Nephron (organoid): ENCODE measurements at regions not wholly inside any gene's neighbourhood (a gene's known extent, or its start where the extent isn't known, plus 50 kb on each side); places are given as distances from the start of the nearest gene placed in this dataset.
"Not testable (repeated sequence)": the region's sequence is repeated elsewhere in the genome, so short reads cannot be mapped to it uniquely, and the experiment has no call there.

Experiments used
- H3K27ac Mint-ChIP-seq, 3 experiments: 2 replicates each; pipeline ENCODE4 v1.8.0; 2020; ENCODE audit warnings: mixed read lengths in 3 of 3, mild to moderate bottlenecking in 2 of 3, moderate library complexity in 1 of 3
- H3K27me3 Mint-ChIP-seq: 2 replicates; pipeline ENCODE4 v1.8.0; 2021; ENCODE audit warnings: low read depth, mild to moderate bottlenecking, moderate library complexity, mixed read lengths
- H3K36me3 Mint-ChIP-seq: 2 replicates; pipeline ENCODE4 v1.8.0; 2020; ENCODE audit warnings: low read depth, mixed read lengths
- H3K4me1 Mint-ChIP-seq: 2 replicates; pipeline ENCODE4 v1.8.0; 2020; ENCODE audit warnings: mixed read lengths
- H3K4me3 Mint-ChIP-seq, 3 experiments: 2 replicates each; pipeline ENCODE4 v1.8.0; 2020; ENCODE audit warnings: mild to moderate bottlenecking in 3 of 3, mixed read lengths in 3 of 3, moderate library complexity in 2 of 3
- H3K9me3 Mint-ChIP-seq: 2 replicates; pipeline ENCODE4 v1.8.0; 2020; ENCODE audit warnings: mixed read lengths
- TF ChIP-seq, protein P1 (sequence below), 3 experiments: fragments of 200-600 bp; sonication (generic); IDR thresholded peaks; one replicate each; pipeline ENCODE4 v1.5.0; 2021; ENCODE audit warnings: antibody characterized with exemption in 3 of 3; ENCODE audit not compliant: unreplicated experiment in 3 of 3

DNA sequence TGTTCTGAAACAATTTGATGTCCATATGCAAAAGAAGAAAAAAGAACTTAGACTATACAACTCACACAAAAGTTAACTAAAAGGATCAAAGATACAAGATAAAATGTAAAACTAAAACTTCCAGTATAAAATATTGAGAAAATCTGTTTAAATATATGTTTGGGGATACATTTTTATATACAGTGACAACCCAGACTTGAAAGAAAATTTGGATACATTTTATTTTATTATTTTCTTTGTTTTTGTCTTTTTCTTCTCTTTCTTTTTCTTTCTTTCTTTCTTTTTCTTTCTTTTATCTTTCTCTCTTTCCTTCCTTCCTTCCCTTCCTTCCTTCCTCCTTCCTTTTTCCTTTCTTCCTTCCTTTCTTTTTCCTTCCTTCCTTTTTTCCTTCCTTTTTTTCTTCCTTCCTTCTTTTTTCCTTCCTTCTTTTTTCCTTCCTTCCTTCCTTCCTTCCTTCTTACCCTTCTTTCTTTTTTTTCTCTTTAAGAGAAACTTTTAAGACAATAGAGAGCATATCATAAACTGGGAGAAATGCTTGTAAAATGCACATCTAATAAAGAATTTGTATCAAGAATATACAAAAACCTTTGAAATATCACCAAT, 954.5 kb upstream of the LRFN5 start:
- H3K27me3 Mint-ChIP-seq: peaks cover 4% of the 10 kb centered on the region
- H3K9me3 Mint-ChIP-seq: no peaks in the 10 kb centered on the region
- no peak overlapping the region for H3K4me3 Mint-ChIP-seq
- no peaks in the 10 kb centered on the region for H3K36me3 Mint-ChIP-seq
- H3K4me1 Mint-ChIP-seq: no peaks in the 10 kb centered on the region
- H3K27ac Mint-ChIP-seq: no peak overlapping the region
- TF ChIP-seq, protein P1, sequence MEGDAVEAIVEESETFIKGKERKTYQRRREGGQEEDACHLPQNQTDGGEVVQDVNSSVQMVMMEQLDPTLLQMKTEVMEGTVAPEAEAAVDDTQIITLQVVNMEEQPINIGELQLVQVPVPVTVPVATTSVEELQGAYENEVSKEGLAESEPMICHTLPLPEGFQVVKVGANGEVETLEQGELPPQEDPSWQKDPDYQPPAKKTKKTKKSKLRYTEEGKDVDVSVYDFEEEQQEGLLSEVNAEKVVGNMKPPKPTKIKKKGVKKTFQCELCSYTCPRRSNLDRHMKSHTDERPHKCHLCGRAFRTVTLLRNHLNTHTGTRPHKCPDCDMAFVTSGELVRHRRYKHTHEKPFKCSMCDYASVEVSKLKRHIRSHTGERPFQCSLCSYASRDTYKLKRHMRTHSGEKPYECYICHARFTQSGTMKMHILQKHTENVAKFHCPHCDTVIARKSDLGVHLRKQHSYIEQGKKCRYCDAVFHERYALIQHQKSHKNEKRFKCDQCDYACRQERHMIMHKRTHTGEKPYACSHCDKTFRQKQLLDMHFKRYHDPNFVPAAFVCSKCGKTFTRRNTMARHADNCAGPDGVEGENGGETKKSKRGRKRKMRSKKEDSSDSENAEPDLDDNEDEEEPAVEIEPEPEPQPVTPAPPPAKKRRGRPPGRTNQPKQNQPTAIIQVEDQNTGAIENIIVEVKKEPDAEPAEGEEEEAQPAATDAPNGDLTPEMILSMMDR (IDR thresholded peaks at IDR 0.05; ENCODE audit: unreplicated experiment in 3 of 3): no peak

DNA sequence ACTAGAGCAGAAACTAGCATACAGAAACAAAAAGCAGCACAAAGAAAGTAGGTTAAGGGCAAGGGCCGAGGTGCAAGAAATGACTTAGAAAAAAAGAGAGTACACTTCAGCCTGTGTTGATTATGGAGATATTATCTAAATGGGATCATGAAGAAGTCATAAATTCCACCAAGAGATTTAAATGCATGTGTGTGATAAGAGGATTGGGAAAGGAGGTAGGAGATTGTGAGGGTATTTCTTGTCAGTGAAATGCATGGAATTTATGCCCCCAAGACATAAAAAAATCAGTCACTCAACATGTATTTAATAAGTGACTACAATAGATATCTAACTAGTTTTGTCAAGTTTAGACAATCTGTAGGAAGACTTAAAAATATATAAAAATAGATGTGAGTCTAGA, 976.2 kb upstream of the LRFN5 start:
- peak overlapping the region; percentile 0 to 54 (median 2) for H3K4me3 Mint-ChIP-seq
- no peaks in the 10 kb centered on the region for H3K9me3 Mint-ChIP-seq
- no peaks in the 10 kb centered on the region for H3K4me1 Mint-ChIP-seq
- TF ChIP-seq, protein P1 (IDR thresholded peaks at IDR 0.05; ENCODE audit: unreplicated experiment in 3 of 3): no peak
- peak overlapping the region in 1 of 3 experiments; percentile 25 for H3K27ac Mint-ChIP-seq
- H3K27me3 Mint-ChIP-seq: no peaks in the 10 kb centered on the region
- no peaks in the 10 kb centered on the region for H3K36me3 Mint-ChIP-seq

DNA sequence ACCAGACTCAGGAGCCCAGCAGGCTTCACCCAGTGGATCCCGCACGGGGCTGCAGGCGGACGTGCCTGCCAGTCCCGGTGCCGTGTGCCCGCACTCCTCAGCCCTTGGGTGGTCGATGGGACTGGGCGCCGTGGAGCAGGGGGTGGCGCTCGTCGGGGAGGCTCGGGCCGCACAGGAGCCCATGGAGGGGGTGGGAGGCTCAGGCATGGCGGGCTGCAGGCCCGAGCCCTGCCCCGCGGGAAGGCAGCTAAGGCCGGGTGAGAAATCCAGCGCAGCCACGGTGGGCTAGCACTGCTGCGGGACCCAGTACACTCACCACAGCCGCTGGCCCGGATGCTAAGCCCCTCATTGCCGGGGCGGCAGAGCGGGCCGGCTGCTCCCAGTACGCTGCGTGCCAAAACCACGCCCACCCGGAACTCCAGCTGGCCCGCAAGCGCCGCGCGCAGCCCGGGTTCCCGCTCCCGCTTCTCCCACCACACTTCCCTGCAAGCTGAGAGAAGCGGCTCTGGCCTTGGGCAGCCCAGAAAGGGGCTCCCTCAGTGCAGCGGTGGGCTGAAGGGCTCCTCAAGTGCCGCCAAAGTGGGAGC, 977.0 kb upstream of the LRFN5 start:
- peak overlapping the region; percentile 0 to 54 (median 12) for H3K4me3 Mint-ChIP-seq
- H3K4me1 Mint-ChIP-seq, H3K9me3 Mint-ChIP-seq: not testable (repeated sequence)

DNA sequence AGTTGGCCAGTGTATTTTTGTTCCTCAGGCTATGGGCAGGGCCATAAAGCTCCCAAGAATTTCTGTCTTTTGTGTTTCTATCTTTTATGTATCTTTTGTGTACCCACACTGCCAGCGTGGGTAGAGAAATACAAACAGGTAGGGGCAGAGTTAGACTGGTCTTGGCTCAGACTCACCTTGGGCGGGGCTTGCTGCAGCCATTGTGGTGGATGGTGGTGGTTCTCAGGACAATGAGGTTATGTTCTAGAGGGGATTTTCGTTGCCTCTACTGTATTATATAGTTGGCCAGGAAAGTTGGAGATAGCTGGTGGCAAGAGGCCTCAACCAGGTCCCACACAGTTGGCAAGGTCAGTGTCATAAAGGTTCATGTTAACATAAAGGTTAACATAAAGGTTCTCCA, 977.5 kb upstream of the LRFN5 start:
- H3K27me3 Mint-ChIP-seq: no peaks in the 10 kb centered on the region
- no peak overlapping the region for H3K27ac Mint-ChIP-seq
- no peaks in the 10 kb centered on the region for H3K4me1 Mint-ChIP-seq
- H3K36me3 Mint-ChIP-seq: no peaks in the 10 kb centered on the region
- H3K4me3 Mint-ChIP-seq: peak overlapping the region in 2 of 3 experiments; percentile 30 to 43
- H3K9me3 Mint-ChIP-seq: no peaks in the 10 kb centered on the region
- TF ChIP-seq, protein P1 (IDR thresholded peaks at IDR 0.05; ENCODE audit: unreplicated experiment in 3 of 3): no peak

More for the DNA sequence above, 977.0 kb upstream of the LRFN5 start:
- H3K27me3 Mint-ChIP-seq, H3K27ac Mint-ChIP-seq, H3K36me3 Mint-ChIP-seq: not testable (repeated sequence)

DNA sequence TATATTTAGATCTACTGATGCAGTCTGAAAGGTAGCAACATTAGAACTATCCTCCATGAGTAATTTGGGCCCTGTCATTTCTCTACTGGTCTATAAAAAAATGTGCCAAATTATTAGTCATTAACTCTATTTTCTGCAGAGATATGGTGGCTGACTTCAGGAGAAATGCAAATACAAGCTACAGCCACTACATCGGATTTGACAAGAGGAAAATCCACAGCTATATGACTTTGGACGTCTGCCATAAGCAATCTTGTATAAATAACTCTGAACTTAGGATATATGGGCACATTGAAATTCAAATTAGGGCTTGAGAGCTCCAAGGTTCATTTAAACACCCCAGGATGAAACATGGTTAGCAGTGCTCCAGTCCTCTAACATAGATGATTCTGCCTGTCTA, 983.0 kb upstream of the LRFN5 start:
- Mint-ChIP-seq H3K36me3 (no peaks in the 10 kb centered on the region), H3K4me1 (no peaks in the 10 kb centered on the region), H3K27me3 (no peaks in the 10 kb centered on the region), H3K9me3 (no peaks in the 10 kb centered on the region), H3K27ac (no peak overlapping the region), H3K4me3 (no peak overlapping the region)
- TF ChIP-seq, protein P1 (IDR thresholded peaks at IDR 0.05; ENCODE audit: unreplicated experiment in 3 of 3): no peak

DNA sequence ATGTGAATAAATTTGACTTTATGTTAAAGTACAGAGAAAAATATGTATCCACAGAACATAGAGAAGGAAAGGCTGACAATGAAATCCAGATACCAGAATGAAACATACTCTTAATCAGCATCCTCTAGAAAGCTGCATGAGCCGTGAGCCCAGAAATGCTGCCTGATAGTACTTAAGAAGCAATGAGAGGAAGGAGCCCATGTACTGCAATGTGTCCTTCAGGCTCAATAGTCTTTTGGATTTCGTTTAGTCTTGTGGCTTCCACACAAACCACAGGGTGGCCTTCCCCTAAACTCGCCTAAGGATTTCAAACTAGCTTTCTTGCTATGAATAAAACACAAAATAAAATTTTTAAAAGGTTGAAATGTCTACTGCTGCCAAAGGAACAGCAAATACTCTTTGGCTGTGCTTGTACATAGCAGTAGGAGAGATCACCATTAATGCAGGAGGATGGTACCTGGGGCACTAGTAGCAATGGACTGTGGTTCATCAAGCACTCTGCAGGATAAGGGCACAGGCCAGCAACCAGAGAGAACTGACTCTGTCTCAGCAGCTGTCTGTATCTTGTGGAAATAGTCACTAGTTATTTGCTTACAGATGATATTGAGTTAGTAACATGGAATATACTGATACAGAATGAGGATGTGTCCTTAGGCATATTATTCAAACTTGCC, 988.3 kb upstream of the LRFN5 start:
- no peak overlapping the region for H3K4me3 Mint-ChIP-seq
- H3K9me3 Mint-ChIP-seq: no peaks in the 10 kb centered on the region
- no peaks in the 10 kb centered on the region for H3K36me3 Mint-ChIP-seq
- no peaks in the 10 kb centered on the region for H3K27me3 Mint-ChIP-seq
- TF ChIP-seq, protein P1 (IDR thresholded peaks at IDR 0.05; ENCODE audit: unreplicated experiment in 3 of 3): no peak
- H3K4me1 Mint-ChIP-seq: no peaks in the 10 kb centered on the region
- no peak overlapping the region for H3K27ac Mint-ChIP-seq
